GM19455 (cell line): ENCODE measurements at regions not wholly inside any gene's neighbourhood (a gene's known extent, or its start where the extent isn't known, plus 50 kb on each side); places are given as distances from the start of the nearest gene placed in this dataset.

Experiments
- ATAC-seq: cut with Tn5 transposase; IDR thresholded peaks from one replicate; pipeline ENCODE4 v1.9.1; 2021; ENCODE audit not compliant: unreplicated experiment

DNA sequence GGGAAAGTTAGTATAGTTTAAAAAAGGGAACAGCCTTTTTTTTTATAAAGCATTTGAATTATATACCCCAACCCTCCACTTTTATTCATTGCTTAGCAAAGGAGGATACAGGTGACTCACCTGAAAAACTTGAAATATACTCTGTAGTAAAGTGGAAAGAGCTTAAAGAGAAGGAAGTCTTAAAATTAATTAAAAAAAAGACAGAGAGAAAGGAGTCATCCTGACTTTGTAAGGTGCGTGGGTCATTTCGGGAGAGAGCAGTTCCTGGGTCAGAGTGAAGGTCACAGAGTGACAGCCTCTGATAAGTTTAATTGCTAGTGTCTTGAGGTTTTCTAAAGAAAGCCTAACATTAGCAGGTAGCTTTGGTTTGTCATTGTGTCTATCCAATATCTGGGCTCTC lies 310.3 kb downstream of the KLF5 start:
- ATAC-seq, result no peak

- no peak for ATAC-seq
These were observed 309.8 kb downstream of the KLF5 start for GRCh38 chr13:73368608-73369007.

DNA sequence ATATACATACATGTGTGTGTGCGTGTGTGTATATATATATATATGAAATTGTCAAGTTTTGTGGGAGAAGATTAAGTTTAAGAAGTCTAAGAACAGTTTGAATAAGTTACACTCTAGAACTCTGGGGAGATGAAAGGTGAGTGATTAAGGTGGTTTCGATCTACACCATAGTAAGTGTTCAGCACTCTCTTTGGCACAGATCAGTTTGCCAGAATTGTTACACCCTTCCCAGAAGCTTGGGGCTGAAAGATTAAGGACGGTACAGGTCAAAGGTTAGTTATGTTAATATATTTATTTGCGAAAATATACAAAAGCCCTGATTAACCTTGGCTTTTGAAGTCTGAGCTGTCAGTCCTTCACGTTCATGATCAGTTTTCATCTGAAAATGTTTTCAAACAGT lies 309.1 kb downstream of the KLF5 start:
- ATAC-seq, result no peak

GRCh38 chr13:73366241-73366640 lies 307.4 kb downstream of the KLF5 start:
- no peak for ATAC-seq

DNA sequence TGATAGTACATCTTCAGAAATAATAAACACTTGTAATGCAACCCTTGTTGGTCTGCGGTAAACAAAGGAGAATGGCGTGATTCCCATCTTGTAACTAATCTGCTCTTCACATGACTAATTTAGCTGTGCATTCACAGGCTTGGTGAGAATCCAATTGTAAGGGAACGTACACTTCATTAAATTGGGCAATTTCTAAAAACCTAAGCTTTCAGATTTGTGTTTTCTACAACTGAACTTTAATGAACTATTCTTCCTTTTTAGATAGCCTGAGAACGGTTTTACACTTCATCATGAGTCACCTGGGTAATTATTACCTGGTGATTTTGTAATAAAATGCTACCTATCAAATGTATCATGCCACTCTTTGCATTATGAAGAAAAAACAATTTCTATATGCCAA lies 306.9 kb downstream of the KLF5 start:
- no peak for ATAC-seq

DNA sequence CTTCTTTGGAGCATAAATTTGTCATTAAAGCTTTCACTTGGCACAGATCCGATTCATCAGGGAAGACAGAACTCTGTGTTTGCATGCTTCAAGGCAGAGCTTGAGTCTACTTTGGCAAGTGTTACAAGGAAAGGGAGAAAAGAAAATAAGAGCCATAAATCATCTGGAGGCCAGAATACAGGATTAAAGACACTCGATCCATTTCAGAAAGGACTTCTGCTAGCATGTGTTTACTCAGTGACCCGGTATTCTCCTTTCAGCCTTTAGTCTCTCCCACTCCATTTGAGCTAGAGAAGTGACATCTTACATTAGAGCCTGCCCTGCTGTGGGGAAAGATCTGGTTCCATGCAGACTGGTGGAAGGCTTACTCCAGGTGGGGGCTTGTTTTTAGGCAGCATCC lies 306.4 kb downstream of the KLF5 start:
- no peak for ATAC-seq

DNA sequence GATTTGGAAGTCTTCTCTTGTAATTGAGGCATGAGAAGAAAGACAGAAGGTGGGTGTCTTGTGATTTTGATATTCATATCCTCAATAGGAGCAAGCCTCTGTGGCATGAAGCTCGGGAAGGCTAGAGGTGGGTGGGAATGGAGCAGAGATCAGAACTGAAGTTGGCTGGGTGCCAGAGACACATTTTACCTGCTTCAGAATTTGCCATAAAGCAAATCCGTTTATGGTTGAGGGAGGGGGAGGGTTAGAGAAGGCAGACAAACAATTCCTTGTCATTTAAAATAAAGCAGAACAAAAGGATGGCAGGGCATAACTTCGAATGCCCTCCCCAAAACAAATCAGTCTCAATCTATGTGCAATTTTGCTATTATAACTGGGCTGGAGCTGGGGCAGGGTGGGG lies 305.9 kb downstream of the KLF5 start:
- ATAC-seq, result no peak

- no peak for ATAC-seq
These were observed 299.8 kb downstream of the KLF5 start for GRCh38 chr13:73358606-73359095.

DNA sequence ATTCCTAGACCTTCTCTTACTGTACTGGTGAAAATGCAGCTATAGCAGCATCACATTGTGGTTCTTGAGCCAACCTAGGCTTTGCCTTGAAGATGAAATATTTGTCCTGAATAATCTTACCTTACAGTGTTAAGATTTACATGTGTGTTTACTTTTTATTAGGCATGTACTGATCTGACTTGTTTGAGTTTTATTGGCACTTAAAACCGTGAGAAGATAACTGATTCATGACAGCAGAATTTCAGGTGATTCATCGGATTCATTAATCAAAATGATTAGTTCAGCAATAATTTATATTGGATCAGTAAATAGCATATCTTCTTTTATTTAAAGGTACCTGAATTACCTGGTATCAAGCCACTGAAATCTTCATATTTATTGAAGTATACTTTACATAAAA lies 296.3 kb downstream of the KLF5 start:
- ATAC-seq, result no peak

DNA sequence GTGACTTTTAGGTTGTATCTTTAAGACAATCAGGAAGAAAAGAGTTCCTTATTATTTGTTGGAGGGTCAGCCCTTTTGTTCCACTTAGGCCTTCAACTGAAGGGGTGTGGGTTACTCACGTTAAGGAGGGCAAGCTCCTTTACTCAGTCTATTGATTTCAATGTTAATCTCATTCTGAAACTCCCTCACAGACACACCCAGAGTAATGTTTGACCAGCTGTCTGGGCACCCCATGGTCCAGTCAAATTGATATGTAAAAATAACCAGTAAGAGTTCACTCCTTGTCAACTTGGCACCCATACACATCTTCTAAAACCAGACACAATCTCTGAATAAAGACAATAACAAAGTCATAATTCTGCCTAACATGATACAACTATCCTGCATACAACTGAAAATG lies 292.9 kb downstream of the KLF5 start:
- ATAC-seq, result no peak

GRCh38 chr13:73341748-73342147 lies 282.9 kb downstream of the KLF5 start:
- ATAC-seq, result no peak

GRCh38 chr13:73340069-73340468 lies 281.3 kb downstream of the KLF5 start:
- no peak for ATAC-seq

- no peak for ATAC-seq
These were observed 280.3 kb downstream of the KLF5 start for GRCh38 chr13:73339086-73339485.

GRCh38 chr13:73338389-73338788 lies 279.6 kb downstream of the KLF5 start:
- no peak for ATAC-seq

- ATAC-seq, result no peak
These were observed 278.7 kb downstream of the KLF5 start for GRCh38 chr13:73337532-73337931.

DNA sequence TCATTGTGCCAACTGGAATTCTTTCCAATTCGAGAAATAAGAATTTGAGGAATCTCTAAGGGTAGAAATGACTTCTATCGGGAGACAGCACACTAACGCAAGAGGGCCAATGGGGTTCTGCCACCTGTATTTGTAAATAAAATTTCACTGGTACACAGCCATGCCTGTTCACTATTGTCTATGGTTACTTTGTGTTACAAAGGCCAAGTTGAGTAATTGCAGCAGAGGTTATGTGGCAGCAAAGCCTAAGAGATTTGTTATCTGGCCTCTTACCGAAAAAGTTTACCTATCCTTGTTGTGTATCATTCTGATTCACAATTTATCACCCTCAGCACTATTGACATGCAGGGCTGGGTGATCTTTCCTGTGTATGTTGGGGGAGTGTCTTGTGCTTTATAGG lies 278.0 kb downstream of the KLF5 start:
- no peak for ATAC-seq

- ATAC-seq, result no peak
These were observed 277.1 kb downstream of the KLF5 start for GRCh38 chr13:73335944-73336343.

DNA sequence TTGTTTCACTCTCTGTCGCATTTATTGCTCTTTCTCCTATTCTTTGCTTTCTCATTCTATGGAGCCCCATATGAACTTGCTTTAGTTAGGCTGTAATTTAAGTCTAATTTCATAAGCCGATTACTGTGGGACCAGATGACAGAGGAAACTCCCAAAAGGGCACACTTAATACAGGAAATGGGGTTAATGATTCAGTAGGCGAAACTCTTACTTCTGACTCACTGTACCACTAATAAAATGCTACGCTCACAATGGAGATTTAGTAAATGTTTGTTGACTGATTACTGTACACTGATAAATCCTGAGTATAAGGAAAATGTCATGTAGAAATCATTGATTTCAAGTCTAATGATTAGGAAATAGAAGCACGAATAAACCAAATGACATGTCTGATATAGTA lies 276.4 kb downstream of the KLF5 start:
- ATAC-seq, result peak; percentile 70

DNA sequence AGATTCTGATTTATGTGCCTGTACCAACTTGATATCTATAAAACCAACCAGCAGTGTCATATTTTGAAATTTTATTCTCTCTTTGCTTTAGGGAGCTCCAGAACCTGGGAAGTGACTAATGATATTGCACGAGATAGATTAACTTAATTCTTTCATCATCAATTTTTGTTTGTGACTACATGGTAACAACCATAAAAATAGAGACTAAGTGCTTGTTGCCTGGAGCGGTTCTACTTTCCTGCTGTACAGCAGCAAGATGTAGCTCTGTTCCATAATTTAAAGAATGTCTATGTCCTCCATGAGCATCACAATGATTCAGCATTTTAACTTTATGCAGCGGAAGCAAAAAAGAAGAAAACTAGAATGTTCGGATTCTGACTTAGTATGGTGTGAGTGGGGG lies 275.6 kb downstream of the KLF5 start:
- no peak for ATAC-seq

GRCh38 chr13:73331556-73331955 lies 272.8 kb downstream of the KLF5 start:
- no peak for ATAC-seq

DNA sequence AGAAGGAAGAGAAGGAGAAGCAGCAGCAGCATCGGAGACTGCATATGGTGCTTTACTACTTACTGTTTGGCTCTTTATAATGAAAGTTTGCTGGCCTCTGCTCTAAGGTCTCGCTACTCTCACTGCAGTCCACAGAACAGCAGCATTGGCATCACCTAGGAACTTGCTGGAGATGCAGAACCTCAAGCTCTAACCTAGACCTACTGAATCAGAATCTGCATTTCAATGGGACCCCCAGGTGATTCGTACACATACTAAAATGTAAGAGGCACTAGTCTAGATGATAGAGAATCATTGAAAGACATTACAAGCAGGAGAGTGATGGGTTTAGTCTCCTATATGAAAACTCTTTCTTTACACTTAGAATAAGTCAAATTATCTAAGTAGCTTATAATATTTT lies 270.6 kb downstream of the KLF5 start:
- no peak for ATAC-seq

DNA sequence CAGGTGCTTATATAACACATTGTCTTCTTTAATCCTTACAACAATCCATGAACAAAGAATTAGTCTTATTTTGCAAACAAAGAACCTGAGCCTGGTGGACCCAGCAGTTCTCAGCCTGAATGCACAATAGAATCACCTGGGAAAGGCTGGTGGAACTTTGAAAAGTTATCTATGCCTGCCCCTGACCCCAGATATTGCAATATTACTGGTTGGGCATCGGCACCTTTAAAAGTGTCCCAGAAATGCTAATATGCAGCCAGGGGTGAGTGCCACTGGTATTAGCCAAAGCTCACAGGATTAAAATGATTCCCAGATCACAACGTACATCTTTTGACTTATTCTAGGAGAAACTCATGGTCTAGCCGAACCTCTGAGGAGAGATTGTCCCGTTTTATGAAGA lies 268.8 kb downstream of the KLF5 start:
- ATAC-seq, result no peak

GRCh38 chr13:73325723-73326558 lies 267.1 kb downstream of the KLF5 start:
- no peak for ATAC-seq
